ENCODE measurements at regions not wholly inside any gene's neighbourhood (a gene's known extent, or its start where the extent isn't known, plus 50 kb on each side); places are given as distances from the start of the nearest gene placed in this dataset.
"Not testable (repeated sequence)": the region's sequence is repeated elsewhere in the genome, so short reads cannot be mapped to it uniquely, and the experiment has no call there.

- DNase-seq (ENCODE audit: low spot score): no peak
Observed at GRCh38 chr2:185265747-185266146, 472.9 kb upstream of the FSIP2 start.

- DNase-seq (ENCODE audit: low spot score): no peak
Observed at GRCh38 chr2:185268651-185269050, 470.0 kb upstream of the FSIP2 start.

GRCh38 chr2:185274718-185275484, 463.7 kb upstream of the FSIP2 start:
- DNase-seq (ENCODE audit: low spot score): no peak

GRCh38 chr2:185275979-185276378, 462.6 kb upstream of the FSIP2 start:
- DNase-seq (ENCODE audit: low spot score): not testable (repeated sequence)

- DNase-seq (ENCODE audit: low spot score): no peak
Observed at GRCh38 chr2:185278761-185279160, 459.8 kb upstream of the FSIP2 start.

GRCh38 chr2:185279999-185280398, 458.6 kb upstream of the FSIP2 start:
- peak; percentile 36 for DNase-seq (ENCODE audit: low spot score)

- no peak for DNase-seq (ENCODE audit: low spot score)
Observed at GRCh38 chr2:185284696-185285095, 453.9 kb upstream of the FSIP2 start.

- not testable (repeated sequence) for DNase-seq (ENCODE audit: low spot score)
Observed at GRCh38 chr2:185290012-185290411, 448.6 kb upstream of the FSIP2 start.

- DNase-seq (ENCODE audit: low spot score): no peak
Observed at GRCh38 chr2:185291035-185291647, 447.5 kb upstream of the FSIP2 start.

- no peak for DNase-seq (ENCODE audit: low spot score)
Observed at GRCh38 chr2:185299867-185300266, 438.7 kb upstream of the FSIP2 start.

GRCh38 chr2:185306119-185306518, 432.5 kb upstream of the FSIP2 start:
- DNase-seq (ENCODE audit: low spot score): no peak

- no peak for DNase-seq (ENCODE audit: low spot score)
Observed at GRCh38 chr2:185316383-185316782, 422.2 kb upstream of the FSIP2 start.

- no peak for DNase-seq (ENCODE audit: low spot score)
Observed at GRCh38 chr2:185318271-185318724, 420.3 kb upstream of the FSIP2 start.

- DNase-seq (ENCODE audit: low spot score): no peak
Observed at GRCh38 chr2:185335879-185336278, 402.7 kb upstream of the FSIP2 start.

GRCh38 chr2:185337033-185337432, 401.6 kb upstream of the FSIP2 start:
- no peak for DNase-seq (ENCODE audit: low spot score)

GRCh38 chr2:185338104-185338503, 400.5 kb upstream of the FSIP2 start:
- DNase-seq (ENCODE audit: low spot score): no peak

GRCh38 chr2:185347445-185347844, 391.2 kb upstream of the FSIP2 start:
- no peak for DNase-seq (ENCODE audit: low spot score)

GRCh38 chr2:185360776-185361175, 377.8 kb upstream of the FSIP2 start:
- no peak for DNase-seq (ENCODE audit: low spot score)

- DNase-seq (ENCODE audit: low spot score): no peak
Observed at GRCh38 chr2:185372188-185372587, 366.4 kb upstream of the FSIP2 start.

GRCh38 chr2:185373229-185373628, 365.4 kb upstream of the FSIP2 start:
- peak; percentile 83 for DNase-seq (ENCODE audit: low spot score)

GRCh38 chr2:185374878-185375277, 363.7 kb upstream of the FSIP2 start:
- no peak for DNase-seq (ENCODE audit: low spot score)

GRCh38 chr2:185375731-185376130, 362.9 kb upstream of the FSIP2 start:
- DNase-seq (ENCODE audit: low spot score): no peak

GRCh38 chr2:185381631-185382030, 357.0 kb upstream of the FSIP2 start:
- DNase-seq (ENCODE audit: low spot score): no peak
